ENCODE measurements at regions not wholly inside any gene's neighbourhood (a gene's known extent, or its start where the extent isn't known, plus 50 kb on each side); places are given as distances from the start of the nearest gene placed in this dataset.

DNA sequence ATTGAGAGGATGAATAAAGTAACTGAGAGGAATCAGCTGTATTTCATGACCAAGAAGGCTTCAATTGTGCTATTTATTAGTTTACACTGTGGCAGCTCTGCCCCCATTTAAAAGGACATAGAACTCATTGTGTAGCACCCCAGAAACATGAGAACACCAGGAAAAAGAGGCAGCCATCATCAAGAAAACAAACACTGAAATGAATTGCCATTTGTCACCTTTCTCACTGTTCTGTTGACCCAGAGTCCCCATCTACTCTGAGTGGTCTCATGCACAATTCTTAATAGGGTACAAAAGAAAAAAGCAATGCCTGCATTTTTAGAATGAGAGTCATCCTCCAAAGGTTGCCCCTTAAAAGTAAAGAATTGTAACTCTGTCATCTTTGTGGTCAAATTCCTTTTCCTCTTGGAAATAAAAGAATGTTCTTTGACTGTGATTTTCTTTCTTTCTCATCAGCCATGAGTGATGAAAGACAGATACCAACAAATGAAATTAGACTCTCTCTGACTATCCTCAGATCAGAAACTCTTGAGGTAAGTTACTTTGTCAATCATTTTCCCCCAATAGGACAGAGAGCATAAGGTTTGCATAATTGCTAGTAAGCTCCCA lies 1941.9 kb upstream of the PIK3C3 start:
- no peak for DNase-seq

DNA sequence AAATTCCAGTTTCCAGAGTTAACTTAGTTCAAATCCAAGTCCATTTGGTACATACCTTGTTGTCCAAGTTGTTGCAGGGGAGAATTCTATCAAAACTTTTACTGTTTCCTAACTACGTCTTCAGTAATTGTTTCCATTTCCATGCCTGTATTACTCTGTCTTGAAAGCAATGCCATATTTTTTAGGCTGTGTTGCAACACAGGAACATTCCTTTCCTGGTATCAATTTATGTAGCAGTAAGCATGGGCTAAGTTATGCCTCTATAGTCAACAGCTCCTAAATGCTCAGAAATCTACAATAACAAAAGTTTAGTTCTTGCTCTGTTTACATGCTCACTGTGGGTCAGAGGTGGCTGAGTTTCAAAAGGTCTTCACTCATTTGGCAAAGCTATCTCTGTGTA lies 1943.8 kb upstream of the PIK3C3 start:
- no peak for DNase-seq

DNA sequence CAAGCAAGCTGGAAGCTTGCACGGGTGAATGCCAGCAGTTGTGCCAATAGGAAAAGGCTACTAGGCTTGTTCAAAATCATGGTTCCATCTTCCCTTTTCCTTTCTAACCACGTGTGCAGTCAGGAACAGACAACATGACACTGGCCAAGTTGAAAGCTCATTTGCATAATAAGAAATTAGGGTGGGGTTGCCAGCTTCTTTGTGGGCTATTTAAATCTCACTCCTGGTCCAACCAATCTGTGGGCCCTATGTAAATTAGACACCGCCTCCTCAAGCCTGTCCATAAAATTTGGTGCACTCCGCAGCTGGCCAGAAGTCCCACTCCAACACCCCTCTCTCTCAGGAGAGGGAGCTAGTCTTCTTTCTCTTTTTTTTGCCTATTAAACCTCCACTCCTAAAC lies 1948.4 kb upstream of the PIK3C3 start:
- DNase-seq, result no peak

DNA sequence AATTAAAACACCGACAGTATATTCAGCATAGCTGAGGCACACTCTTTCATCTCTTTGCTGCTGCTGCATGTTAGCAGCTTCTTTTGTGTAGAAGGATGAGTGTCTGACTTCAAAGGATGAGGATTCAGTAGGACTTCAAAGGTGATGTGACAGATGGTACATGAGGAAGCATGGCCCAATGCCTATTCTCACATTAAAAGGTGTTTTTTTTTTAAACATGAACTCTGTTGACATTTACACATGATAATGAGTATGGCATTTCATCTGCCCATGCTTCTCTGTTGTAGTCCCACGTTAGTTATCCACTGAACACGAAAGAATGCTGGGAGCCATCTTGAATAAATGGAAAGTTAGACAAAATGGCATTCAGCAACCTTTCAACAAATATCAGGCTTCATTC lies 1950.8 kb upstream of the PIK3C3 start:
- no peak for DNase-seq

DNA sequence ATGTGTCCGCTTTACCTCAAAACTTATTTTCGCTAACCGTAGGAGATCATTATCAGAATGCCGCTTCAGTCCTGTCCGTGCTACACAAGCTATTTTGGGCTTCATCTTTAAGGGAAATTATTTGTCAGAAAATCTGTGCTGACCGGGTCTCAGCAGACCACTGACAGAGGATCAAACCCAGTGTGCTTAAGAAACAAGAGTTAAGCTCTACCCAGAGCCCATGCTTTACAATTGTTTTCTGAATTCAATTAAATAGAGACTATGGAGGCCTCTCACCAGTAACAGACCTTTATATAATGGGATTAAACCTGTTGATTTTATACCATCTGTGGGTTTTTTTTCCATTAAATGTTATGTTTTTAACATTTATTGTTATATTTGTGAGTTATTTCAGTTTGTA lies 1956.7 kb upstream of the PIK3C3 start:
- no peak for DNase-seq

GRCh38 chr18:39994498-39994897 lies 1960.5 kb upstream of the PIK3C3 start:
- DNase-seq, result no peak

DNA sequence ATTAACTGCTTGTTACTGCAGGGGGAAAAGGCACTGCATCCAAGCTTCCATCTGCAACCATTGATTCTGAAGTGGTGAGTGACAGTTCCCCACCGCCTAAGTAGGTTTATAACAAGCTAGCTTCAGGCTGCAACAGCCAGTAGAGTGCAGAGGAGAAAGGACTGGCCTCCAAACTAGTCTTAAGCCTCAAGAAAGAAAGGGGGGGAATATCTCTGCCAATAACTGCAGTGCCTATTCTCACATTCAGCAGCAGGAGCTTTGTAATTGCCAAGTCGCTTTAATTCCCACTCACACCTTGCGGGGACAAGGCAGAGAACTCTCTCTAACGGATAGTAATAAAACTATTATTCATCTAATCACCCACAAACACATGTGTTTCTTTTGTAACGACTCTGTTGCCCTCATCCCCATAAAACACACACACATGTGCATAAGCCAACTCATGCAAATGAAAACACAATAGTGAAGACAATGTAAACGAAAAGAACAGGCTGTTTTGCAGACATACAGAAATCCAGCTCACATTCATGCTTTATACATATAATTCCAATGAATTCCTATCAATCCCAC lies 1963.3 kb upstream of the PIK3C3 start:
- DNase-seq, result no peak

DNA sequence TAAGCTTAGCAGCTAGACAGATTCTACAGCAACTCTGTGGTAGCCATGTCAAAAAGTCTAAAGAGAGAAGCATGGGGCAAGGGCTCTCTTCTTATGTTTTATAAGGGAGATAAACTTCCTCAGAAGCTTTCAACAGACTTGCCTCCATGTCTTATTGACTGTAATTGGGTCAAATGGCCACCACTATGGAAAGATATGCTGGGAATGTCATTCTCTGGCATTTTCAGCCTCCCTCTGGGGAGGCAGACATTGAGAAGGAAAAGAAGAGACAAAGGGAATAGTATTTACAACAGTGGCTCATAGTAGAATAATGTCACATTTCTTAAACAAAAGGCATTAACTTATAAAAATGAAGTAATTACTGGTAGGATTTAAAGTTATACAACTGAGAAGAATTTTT lies 1964.5 kb upstream of the PIK3C3 start:
- DNase-seq, result no peak

GRCh38 chr18:39976771-39977170 lies 1978.3 kb upstream of the PIK3C3 start:
- DNase-seq, result no peak

- no peak for DNase-seq
Measured at GRCh38 chr18:39972521-39972920, 1982.5 kb upstream of the PIK3C3 start.

GRCh38 chr18:39969803-39970494 lies 1985.1 kb upstream of the PIK3C3 start:
- no peak for DNase-seq

DNA sequence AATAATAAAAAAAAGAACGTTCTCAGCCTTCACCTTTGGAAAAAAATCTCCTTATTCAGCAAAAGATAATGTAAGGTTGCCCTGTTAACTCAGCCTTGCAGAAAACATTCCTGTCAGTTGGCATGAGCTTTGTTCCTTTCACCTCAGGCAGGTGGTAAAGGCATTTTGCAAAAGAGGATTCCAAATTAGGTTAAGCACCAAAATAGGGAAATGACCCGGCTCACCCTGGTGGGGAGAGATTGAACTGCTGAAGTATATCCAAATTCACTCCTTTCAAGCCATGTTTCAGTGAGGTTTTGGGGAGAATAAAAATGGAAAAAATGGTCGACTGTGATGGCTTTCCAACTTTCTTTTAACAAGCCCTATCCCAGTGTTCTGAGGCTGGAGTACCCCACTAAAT lies 1988.8 kb upstream of the PIK3C3 start:
- DNase-seq, result no peak

DNA sequence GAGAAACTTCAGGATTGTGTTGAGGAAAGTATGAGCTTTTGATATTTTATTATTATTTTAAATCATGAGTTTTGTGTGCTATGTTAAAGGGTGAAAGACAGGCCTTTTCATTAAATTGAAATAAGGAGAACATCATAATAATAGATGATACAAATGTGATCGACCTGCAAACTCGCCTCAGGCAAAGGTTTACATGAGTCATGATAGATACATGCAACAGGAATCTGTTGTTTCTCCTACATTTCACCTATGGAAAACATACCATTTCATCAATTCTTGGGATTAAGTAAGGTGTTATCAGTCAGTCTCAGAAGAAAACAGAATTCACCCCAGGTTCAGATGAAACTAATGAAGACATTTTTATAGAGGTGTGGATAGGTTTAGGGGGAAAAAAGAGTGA lies 1992.5 kb upstream of the PIK3C3 start:
- DNase-seq, result no peak

GRCh38 chr18:39960550-39960949 lies 1994.5 kb upstream of the PIK3C3 start:
- no peak for DNase-seq

GRCh38 chr18:39959839-39960238 lies 1995.2 kb upstream of the PIK3C3 start:
- no peak for DNase-seq

- no peak for DNase-seq
Measured at GRCh38 chr18:39958876-39959275, 1996.2 kb upstream of the PIK3C3 start.

DNA sequence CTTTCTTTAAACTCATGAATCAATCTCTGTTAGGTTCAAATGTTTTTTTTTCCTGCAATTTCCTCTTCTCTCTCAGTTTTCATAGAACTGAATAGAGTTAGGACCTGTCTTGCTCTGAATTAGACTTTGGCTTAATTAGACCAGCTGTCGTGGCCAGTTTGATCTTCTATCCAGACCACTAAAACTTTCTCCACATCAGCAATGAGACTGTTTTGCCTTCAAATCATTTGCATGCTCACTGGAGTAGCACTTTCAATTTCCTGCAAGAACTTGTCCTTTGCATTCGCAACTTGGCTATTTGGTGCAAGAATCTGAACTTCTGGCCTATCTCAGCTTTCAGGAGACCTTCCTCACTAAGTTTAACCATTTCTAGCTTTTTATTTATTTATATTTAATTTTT lies 2002.2 kb upstream of the PIK3C3 start:
- no peak for DNase-seq

DNA sequence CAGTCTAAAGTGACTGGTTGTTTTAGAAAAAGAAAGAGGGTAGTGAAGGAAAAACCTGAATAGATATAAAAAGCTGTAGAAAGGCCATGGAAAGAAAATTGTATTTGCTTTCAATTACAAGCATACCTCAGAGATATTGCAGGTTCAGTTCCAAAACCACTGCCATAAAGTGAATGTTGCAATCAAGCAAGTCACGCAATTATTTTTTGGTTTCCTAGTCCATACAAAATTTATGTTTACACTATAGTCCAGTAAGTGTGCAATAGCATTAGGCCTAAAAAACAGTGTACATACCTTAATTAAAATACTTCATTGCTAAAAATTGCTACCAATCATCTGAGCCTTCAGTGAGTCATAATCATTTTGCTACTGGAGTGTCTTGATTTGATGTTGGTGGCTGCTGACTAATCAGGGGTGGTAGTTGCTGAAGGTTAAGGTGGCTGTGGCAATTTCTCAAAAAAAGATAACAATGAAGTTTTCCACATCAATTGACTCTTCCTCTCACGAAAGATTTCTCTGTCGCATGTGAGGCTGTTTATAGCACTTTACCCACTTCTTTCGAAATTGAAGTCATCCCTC lies 2003.8 kb upstream of the PIK3C3 start:
- no peak for DNase-seq

GRCh38 chr18:39946623-39947061 lies 2008.4 kb upstream of the PIK3C3 start:
- no peak for DNase-seq

DNA sequence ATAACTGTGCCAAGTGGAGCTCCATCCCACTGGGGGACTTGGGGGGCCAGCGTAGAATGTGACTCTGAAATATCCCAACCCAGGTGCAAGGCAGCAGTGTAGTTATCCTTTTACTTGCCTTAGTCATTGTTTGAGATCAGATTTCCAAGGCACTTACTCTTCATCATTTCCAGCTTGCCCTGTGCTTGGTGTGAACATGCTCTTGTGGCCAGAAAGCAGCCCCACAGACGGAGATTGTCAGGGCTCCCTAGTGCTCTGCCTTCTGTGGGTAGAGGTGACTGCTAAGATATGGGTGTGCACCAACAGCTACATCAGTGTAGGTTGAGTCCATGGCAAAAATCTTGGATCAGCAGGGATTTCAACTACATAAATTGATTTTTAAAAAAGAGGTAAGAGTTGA lies 2010.0 kb upstream of the PIK3C3 start:
- DNase-seq, result no peak

GRCh38 chr18:39942702-39943101 lies 2012.3 kb upstream of the PIK3C3 start:
- DNase-seq, result no peak

DNA sequence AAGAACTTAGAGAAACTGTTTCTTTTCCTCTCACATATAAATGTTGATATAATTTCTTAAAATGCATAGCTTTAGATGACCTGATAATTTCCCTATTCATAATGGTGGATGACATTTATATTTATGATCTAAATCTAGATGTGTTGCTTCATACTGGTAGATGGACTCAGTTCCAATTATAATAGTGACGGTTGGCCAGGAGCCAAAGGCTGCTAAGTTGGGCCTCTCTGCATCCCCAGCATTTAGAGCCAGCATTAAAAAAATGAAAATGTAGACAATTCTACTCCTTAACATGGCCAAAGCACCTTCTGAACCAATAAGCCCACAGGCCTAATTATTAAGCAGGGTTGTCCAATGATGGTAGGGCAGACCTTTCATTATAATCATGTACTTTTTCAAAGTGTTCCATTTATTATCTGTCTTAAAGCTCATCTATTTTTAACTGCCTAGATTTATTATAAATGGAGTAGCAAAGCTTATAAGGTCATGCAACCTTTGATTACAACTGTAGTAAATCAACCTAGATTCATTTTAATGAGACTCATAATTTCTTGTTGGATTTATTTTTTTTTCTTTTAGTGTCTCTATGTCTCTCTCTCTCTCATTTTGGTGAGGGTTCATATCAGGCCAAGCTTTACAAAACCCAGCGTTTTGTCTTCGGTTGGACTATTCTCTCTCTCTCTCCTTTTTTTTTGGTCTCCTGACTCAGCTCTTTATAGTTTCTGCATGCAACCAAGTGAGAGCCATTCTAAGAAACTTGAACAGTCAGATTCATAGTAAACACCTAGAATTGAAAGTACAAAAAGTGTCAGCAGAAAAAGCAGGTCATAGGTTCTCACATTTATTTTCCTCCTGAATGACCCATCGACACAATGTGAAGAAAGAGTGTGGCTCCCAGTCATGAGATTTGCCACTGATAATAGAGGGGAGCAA lies 2016.1 kb upstream of the PIK3C3 start:
- DNase-seq, result no peak

- DNase-seq, result no peak
Measured at GRCh38 chr18:39935598-39935997, 2019.4 kb upstream of the PIK3C3 start.

Data from T-helper 9 cell (primary cell).